ENCODE measurements at regions not wholly inside any gene's neighbourhood (a gene's known extent, or its start where the extent isn't known, plus 50 kb on each side); places are given as distances from the start of the nearest gene placed in this dataset.

GRCh38 chr7:80373429-80374032, 138.3 kb downstream of the GNAT3 start:
- no peaks in the 10 kb centered on the region for H3K4me1 Mint-ChIP-seq (ENCODE audit: unreplicated experiment)
- H3K4me3 Mint-ChIP-seq (ENCODE audit: unreplicated experiment): no peak overlapping the region
- TF ChIP-seq CTCF (IDR thresholded peaks at IDR 0.05; ENCODE audit: unreplicated experiment): no peak
- no peaks in the 10 kb centered on the region for H3K27me3 Mint-ChIP-seq (ENCODE audit: unreplicated experiment)
- DNase-seq (ENCODE audit: low spot score): no peak
- H3K9me3 Mint-ChIP-seq (ENCODE audit: unreplicated experiment): no peaks in the 10 kb centered on the region
- no peak overlapping the region for H3K27ac Mint-ChIP-seq (ENCODE audit: unreplicated experiment)
- H3K36me3 Mint-ChIP-seq (ENCODE audit: low read depth, unreplicated experiment): no peaks in the 10 kb centered on the region

GRCh38 chr7:80372415-80372814, 139.4 kb downstream of the GNAT3 start:
- Mint-ChIP-seq H3K27me3 (ENCODE audit: unreplicated experiment) (no peaks in the 10 kb centered on the region), H3K27ac (ENCODE audit: unreplicated experiment) (no peak overlapping the region), H3K4me1 (ENCODE audit: unreplicated experiment) (no peaks in the 10 kb centered on the region), H3K4me3 (ENCODE audit: unreplicated experiment) (no peak overlapping the region), H3K9me3 (ENCODE audit: unreplicated experiment) (no peaks in the 10 kb centered on the region), H3K36me3 (ENCODE audit: low read depth, unreplicated experiment) (no peaks in the 10 kb centered on the region)
- DNase-seq (ENCODE audit: low spot score): no peak
- no peak for TF ChIP-seq CTCF (IDR thresholded peaks at IDR 0.05; ENCODE audit: unreplicated experiment)

GRCh38 chr7:80370587-80370986, 141.3 kb downstream of the GNAT3 start:
- Mint-ChIP-seq H3K4me1 (ENCODE audit: unreplicated experiment) (no peaks in the 10 kb centered on the region), H3K27ac (ENCODE audit: unreplicated experiment) (no peak overlapping the region), H3K27me3 (ENCODE audit: unreplicated experiment) (no peaks in the 10 kb centered on the region), H3K36me3 (ENCODE audit: low read depth, unreplicated experiment) (no peaks in the 10 kb centered on the region), H3K9me3 (ENCODE audit: unreplicated experiment) (no peaks in the 10 kb centered on the region), H3K4me3 (ENCODE audit: unreplicated experiment) (no peak overlapping the region)
- TF ChIP-seq CTCF (IDR thresholded peaks at IDR 0.05; ENCODE audit: unreplicated experiment): no peak
- DNase-seq (ENCODE audit: low spot score): no peak

- Mint-ChIP-seq H3K36me3 (ENCODE audit: low read depth, unreplicated experiment) (no peaks in the 10 kb centered on the region), H3K4me1 (ENCODE audit: unreplicated experiment) (no peaks in the 10 kb centered on the region), H3K27me3 (ENCODE audit: unreplicated experiment) (no peaks in the 10 kb centered on the region)
Measured at GRCh38 chr7:80369321-80369720, 142.5 kb downstream of the GNAT3 start.

More at GRCh38 chr7:80369321-80369720, 142.5 kb downstream of the GNAT3 start:
- no peak for TF ChIP-seq CTCF (IDR thresholded peaks at IDR 0.05; ENCODE audit: unreplicated experiment)
- no peak for DNase-seq (ENCODE audit: low spot score)
- Mint-ChIP-seq H3K27ac (ENCODE audit: unreplicated experiment) (no peak overlapping the region), H3K4me3 (ENCODE audit: unreplicated experiment) (no peak overlapping the region), H3K9me3 (ENCODE audit: unreplicated experiment) (no peaks in the 10 kb centered on the region)

Measured in endothelial cell (in vitro differentiated cells).